AG09309 (cell line): ENCODE measurements at regions not wholly inside any gene's neighbourhood (a gene's known extent, or its start where the extent isn't known, plus 50 kb on each side); places are given as distances from the start of the nearest gene placed in this dataset.

Experiments
- DNase-seq: peaks from one replicate; pipeline ENCODE4 v3.0.0-alpha.2; 2010; ENCODE audit warnings: low read depth
- H3K4me3 ChIP-seq: 2 replicates; pipeline ENCODE4 v1.5.1; 2011; ENCODE audit warnings: mild to moderate bottlenecking, low read depth, low read length, moderate library complexity; ENCODE audit not compliant: control insufficient read depth
- TF ChIP-seq, protein P1 (sequence below): IDR thresholded peaks from 2 replicates; pipeline ENCODE4 v1.5.1; 2011; ENCODE audit warnings: mild to moderate bottlenecking, low read depth, low read length, inconsistent platforms; ENCODE audit not compliant: insufficient read depth, control insufficient read depth; ENCODE audit errors: missing control alignments

DNA sequence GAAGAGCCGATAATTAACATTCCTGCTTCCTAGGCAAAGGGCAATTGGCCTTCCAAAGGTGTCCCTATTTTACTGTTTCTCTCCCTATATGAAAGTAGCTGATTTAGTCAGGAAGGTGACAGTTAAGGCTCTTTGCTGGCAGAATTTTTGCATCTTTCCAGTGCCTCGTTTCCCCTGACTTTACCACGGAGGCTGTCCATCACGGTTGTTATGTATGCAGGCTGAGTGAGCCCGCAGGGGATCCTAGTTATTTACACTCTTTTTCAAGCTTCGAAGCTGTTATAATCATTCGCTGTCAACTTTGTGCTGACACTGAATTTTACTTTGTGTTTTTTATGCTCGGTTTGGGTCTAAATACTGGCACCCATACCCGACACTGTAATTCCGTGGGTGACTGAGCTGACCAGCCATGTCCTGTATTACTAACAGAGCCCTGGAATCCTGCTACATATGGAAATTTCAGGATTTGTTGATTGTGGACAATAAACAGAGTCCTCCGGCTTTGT, 713.8 kb upstream of the FANCL start:
- H3K4me3 ChIP-seq: no peak overlapping the region
- no peak for DNase-seq
- TF ChIP-seq, protein P1, sequence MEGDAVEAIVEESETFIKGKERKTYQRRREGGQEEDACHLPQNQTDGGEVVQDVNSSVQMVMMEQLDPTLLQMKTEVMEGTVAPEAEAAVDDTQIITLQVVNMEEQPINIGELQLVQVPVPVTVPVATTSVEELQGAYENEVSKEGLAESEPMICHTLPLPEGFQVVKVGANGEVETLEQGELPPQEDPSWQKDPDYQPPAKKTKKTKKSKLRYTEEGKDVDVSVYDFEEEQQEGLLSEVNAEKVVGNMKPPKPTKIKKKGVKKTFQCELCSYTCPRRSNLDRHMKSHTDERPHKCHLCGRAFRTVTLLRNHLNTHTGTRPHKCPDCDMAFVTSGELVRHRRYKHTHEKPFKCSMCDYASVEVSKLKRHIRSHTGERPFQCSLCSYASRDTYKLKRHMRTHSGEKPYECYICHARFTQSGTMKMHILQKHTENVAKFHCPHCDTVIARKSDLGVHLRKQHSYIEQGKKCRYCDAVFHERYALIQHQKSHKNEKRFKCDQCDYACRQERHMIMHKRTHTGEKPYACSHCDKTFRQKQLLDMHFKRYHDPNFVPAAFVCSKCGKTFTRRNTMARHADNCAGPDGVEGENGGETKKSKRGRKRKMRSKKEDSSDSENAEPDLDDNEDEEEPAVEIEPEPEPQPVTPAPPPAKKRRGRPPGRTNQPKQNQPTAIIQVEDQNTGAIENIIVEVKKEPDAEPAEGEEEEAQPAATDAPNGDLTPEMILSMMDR: no peak

DNA sequence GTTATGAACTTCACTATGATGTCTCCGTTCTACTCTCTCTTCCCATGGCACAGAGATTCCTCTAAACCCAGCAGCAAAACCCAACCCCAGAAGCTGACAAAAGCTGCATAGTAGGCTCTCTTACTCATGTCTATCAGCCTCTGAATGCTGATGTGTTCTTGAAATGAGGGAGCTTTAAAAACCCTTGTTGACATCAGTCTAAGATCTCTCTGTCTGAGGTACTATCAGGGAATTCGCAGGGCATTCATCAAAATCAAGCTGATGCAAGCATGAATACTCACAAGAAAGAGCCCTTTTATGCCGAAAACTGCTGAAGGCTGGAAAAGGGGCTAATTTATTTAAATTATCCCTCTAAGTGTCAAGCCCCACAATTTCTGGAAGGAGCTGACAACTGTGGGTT, 710.6 kb upstream of the FANCL start:
- TF ChIP-seq, protein P1: no peak
- H3K4me3 ChIP-seq: no peak overlapping the region
- DNase-seq: no peak

DNA sequence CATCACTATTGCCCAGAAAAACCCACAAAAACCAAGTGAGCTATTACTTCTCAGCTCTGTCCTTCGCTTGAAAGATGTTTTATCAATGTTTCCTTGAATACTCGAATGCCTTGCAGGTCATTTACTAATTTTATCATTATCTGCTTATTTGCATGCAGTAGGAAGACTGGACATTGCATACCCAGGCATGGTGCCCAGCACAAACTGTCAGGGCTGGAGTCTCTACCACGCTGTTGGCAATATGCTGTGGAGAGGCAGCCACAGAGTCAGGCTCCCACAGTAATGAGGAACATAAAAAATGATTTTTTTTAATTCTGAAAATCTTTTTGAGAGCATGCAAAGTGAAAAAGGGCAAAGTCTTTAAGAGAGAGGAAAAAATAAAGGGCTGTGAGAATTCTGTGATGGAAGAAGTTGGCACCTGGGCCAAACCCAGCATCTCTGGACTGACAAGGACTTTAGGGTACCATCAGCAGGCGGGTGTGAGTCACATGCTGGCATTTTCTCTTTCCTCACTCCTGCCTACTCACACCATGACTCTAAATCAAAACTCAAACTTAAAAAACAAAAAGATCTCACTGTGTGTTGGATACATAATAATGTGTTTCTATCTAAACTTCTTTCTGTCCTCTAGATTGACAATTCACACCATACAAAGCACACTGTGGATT, 709.8 kb upstream of the FANCL start:
- DNase-seq: no peak
- TF ChIP-seq, protein P1: no peak

DNA sequence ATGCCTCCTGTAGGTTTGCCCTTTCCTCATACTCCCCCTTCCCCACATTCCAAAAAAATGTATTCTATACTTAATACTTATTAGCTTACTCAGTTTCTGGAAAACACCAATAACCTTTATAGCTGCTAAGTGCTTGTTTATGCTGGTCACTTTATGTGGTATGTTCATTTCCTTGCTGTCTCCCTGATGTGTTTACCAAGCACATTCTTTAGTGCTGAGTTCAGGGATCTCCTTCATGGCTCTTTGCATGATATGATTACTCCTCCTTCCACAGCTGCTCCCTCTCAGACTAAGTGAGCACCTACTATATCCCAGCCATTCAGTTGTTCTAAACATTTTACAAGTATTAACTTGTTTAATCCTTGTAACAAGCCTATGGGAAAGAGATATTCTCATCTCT, 698.3 kb upstream of the FANCL start:
- TF ChIP-seq, protein P1: no peak
- peak; percentile 5 for DNase-seq
- no peak overlapping the region for H3K4me3 ChIP-seq

More for the DNA sequence above, 709.8 kb upstream of the FANCL start:
- H3K4me3 ChIP-seq: no peak overlapping the region

DNA sequence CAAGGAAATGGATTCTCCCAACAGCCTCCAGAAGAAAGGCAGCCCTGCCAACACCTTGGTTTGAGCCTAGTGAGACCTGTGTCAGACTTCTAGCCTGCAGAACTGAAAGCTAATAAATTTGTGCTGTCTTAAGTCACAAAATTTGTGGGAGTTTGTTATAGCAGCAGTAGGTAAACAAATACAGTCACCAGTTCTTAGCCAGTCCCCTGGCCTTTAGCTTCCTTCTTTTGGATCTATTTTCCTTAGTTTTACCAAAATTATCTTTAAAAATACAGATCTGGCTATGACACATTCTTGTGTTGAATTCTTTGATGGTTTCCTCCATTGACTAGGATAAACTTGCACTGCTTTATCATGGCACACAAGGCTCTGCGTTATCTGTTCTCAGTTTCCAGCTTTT, 697.9 kb upstream of the FANCL start:
- H3K4me3 ChIP-seq: no peak overlapping the region
- TF ChIP-seq, protein P1: no peak
- no peak for DNase-seq

DNA sequence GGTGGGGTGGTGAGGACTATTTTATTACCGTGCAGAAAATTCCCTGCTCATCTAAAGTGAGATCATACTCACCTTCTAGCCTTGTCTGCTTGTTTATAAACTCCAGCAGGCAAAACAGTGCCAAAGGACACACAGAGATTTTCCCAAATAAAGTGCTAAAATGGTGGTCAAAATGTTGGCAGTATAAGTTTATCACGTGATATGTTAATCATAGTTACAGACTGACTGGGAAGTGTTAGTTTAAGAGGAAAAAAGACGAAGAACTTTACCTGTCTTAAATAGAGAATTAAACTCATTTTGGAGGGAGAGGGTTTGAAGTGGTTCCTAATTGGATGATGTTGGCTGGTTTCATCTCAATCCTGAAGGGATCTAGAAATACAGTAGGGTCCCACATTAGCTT, 691.7 kb upstream of the FANCL start:
- TF ChIP-seq, protein P1: no peak
- H3K4me3 ChIP-seq: no peak overlapping the region
- no peak for DNase-seq
